ENCODE measurements at regions not wholly inside any gene's neighbourhood (a gene's known extent, or its start where the extent isn't known, plus 50 kb on each side); places are given as distances from the start of the nearest gene placed in this dataset.

- no peak for TF ChIP-seq CTCF (conservative IDR thresholded peaks at IDR 0.05; ENCODE audit: low read length)
- TF ChIP-seq EZH2phosphoT487 (IDR thresholded peaks at IDR 0.05; ENCODE audit: borderline replicate concordance): no peak
Observed at GRCh38 chr1:222886878-222887351, 72.1 kb downstream of the DISP1 start.

Measured in Loucy (cell line).